HG03139 (cell line): ENCODE measurements at regions not wholly inside any gene's neighbourhood (a gene's known extent, or its start where the extent isn't known, plus 50 kb on each side); places are given as distances from the start of the nearest gene placed in this dataset.

Source experiments
- ATAC-seq: cut with Tn5 transposase; IDR thresholded peaks from one replicate; pipeline ENCODE4 v1.9.1; 2021; ENCODE audit not compliant: unreplicated experiment

DNA sequence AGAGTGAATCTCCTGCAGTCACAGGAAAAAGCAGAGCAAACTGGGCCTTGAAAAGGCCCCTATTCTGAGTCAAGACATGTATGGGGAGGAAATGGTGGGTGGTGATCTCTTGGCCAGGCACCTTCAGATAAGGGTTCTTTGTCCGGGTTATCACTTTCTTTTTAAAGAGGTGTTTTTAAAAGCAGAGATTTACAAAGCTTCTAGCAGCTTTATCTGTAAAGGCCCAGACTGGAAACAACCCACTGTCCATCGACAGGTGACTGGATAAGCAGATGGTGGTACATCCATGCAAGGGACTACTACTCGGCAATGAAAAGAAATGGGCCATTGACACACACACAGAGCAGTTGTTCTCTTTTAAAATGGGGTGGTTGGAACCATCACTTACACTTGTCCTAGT is 596.7 kb upstream of the MKI67 start:
- ATAC-seq = no peak

GRCh38 chr10:128723631-128724205 is 597.5 kb upstream of the MKI67 start:
- no peak for ATAC-seq

- no peak for ATAC-seq
These were observed 599.3 kb upstream of the MKI67 start for GRCh38 chr10:128725531-128725930.

DNA sequence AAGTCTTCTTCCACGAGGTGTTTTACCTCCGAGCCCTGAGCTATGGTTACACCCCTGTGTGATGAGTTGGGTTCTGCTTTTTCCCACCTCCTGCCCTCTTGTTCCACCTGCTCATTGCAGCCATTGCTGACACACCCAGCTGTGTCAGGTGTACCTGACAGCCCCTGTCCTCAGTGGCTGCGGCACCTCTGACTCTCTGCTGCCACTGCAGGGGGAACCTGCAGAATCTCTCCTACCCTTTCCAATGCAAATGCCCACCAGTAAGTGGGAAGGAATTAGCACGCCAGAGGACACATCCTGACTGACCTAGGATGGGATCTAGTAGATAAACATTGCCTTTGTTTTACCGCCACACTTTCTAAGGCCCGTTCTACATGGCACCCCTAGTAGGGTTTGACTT is 600.9 kb upstream of the MKI67 start:
- ATAC-seq = no peak

DNA sequence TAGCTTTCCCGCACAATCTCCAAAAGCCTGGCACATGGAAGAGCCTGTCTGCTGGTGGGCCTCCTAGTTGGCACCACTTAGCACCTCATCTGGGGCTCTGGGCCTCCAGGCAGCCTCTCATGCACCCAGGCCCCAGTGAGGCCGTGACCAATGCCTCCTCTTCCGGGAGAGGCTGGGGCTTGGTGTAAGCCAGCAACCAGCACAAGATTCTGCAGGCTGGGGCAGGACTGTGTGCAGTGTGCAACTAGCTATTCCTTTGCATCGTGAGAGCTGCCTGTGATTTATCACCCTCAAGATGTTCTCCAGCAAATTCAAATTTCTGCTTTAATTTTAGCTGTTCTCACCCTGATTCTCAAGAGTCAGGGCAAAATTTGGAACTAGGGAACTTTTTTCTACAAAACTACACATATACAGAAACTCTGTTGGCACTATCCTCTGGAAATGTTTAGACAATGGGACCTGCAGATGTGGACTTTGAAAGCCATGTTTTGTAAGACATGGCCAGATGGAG is 603.7 kb upstream of the MKI67 start:
- ATAC-seq = no peak

GRCh38 chr10:128730922-128731321 is 604.7 kb upstream of the MKI67 start:
- no peak for ATAC-seq

DNA sequence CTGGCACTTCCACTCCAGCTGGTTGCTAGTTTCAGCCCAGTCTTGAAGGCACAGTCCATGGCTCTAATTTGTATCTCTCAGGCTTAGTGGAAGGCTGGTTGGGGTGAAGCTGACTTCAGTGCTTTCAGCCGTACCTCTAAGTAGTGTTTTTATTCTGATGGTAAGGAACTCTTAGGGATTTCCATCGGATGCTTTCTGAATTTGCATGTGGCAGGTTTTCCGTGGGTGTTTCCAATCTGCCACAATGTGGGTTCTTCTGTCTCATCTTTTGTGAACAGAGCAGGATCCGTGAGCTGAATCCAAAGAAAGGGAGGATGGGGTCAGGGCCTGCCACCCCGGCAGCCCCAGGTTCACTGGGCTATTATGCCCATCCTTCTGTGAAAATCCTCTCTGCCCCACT is 607.9 kb upstream of the MKI67 start:
- no peak for ATAC-seq

DNA sequence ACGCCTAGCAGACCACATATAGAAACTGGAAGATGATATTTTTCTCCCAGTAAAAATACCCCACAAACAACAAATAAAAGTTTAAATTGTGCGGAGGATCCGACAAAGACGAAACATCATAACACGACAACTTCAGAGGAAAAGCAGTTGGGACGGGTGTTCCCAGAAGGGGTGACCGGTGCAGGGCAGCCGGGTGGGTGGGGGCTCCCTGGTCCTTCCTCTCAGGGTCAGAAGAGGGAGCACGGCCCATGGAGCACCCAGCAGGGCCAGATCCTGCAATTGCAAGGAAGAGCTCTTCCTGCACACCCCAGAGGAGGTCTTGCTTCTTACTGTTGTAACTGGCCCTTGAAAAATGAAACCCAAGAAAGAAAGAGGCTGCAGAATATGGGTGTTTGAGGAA is 608.5 kb upstream of the MKI67 start:
- no peak for ATAC-seq

- ATAC-seq = no peak
These were observed 609.8 kb upstream of the MKI67 start for GRCh38 chr10:128735996-128736395.

DNA sequence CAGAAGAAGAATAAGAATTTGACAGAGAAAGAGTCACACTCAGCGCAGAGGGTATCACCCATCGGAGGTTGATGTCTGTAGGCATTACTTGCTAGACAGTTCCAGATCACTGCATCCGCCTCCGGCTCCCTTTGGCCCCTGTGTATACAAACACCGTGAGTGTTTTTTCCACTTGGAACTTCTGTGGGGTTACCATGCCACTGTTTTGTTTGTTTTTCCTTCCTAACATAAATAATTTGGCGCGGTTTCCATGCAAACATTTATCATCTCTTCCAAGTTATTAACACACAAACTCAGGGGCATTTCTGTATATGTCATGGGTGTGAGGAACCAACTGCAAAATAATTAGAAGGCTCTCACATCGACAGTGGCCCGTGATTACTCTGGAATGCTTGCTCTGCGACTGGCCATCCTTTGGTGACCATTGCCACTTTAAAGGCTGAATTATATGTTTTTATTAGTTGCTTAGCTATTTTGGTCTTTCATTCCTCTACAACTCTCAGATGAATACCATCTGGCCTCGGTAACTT is 612.2 kb upstream of the MKI67 start:
- ATAC-seq = no peak

GRCh38 chr10:128739930-128740329 is 613.7 kb upstream of the MKI67 start:
- ATAC-seq = no peak

DNA sequence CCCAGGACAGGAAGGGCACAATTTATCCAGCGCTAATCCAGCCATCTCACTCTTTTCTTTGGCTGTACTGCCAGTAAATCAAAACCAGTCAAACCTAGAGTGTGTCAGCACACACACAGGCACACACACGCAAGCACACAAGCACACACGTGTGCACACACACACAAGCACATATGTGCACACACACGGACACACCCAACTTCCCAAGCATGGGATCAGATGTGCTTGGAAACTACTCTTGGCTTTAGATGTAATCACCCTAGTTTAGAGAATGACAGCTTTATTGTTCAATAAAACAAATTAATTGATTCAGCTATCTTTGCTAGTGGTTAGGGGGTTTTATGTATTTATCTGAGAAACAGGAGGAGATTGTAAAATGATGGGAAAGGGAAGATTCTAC is 615.0 kb upstream of the MKI67 start:
- no peak for ATAC-seq

DNA sequence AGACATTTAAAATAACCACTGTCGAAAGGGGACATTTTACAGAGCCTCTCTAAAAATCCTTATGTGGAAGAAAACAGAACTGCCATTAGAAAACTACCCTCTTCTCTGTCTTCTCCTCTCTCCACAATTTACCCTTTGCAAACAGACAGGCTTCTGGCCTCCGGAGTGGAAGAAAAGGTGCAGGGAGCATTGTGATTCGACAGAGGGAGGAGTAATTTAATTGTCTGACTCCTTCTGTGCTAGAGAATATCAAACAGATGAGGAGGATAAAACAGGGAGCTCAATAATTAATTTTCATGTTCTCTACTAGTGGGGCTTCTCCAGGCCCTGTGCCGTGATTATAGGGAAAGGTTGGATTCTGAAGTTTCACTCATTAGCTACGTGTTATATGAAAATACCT is 615.5 kb upstream of the MKI67 start:
- ATAC-seq = no peak

DNA sequence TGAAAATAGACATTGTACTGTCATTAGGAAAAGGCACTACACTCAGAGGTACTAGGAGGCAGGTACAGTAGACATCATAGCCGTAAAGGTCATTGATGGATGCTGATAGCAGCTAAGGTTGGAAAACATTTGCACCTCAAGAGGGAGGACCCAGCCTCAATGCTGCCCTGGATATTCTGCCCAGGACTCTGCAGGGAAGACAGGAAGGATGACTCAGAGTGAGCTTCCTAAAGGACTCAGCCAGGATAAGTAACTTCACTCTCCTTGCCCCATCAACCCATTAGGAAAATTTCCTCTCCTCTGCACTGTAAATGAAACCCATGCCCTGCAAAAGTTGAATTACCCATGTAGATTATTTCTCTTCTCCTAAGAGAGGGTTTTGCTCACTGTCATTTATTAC is 617.9 kb upstream of the MKI67 start:
- no peak for ATAC-seq

DNA sequence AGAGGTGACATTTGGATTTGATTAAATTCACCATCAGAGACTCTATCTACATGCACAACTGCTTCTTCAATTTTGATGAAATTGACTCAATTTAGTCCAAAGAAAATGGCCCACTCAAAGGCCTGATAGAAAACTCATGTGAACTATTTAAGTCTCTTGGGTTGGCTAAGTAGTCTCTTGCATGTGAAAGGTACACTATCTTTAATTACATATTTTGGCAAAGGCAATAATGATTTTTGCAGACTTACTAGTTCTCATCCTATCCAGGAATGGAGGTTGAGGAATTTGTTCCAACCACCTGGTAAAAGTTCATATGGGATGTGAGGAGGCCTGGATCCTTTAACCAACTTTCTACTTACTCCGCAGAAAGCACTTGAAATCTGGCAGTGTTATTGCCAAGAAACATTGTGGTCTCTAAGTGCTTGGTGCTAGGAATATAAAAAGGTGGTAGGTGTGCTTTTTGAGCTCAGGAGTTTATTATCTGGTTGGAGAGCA is 618.6 kb upstream of the MKI67 start:
- ATAC-seq = no peak

- ATAC-seq = no peak
These were observed 621.5 kb upstream of the MKI67 start for GRCh38 chr10:128747582-128748346.

- ATAC-seq = no peak
These were observed 625.1 kb upstream of the MKI67 start for GRCh38 chr10:128751284-128751683.

GRCh38 chr10:128751851-128752250 is 625.6 kb upstream of the MKI67 start:
- ATAC-seq = no peak

GRCh38 chr10:128759174-128759573 is 633.0 kb upstream of the MKI67 start:
- no peak for ATAC-seq

- ATAC-seq = no peak
These were observed 637.4 kb upstream of the MKI67 start for GRCh38 chr10:128763588-128763987.

- ATAC-seq = no peak
These were observed 638.0 kb upstream of the MKI67 start for GRCh38 chr10:128764190-128764589.

- no peak for ATAC-seq
These were observed 640.7 kb upstream of the MKI67 start for GRCh38 chr10:128766915-128767314.
